ENCODE measurements at regions not wholly inside any gene's neighbourhood (a gene's known extent, or its start where the extent isn't known, plus 50 kb on each side); places are given as distances from the start of the nearest gene placed in this dataset.

- Histone ChIP-seq H3K27ac (ENCODE audit: extremely low read length, insufficient read depth, low read length) (no peak overlapping the region), H3K4me3 (replicated peaks in 1 of 3; ENCODE audit: insufficient read depth in 1 of 3, low read depth in 2 of 3, low read length in 3 of 3) (no peak overlapping the region), H3K79me2 (ENCODE audit: insufficient read depth, low read length) (no peaks in the 10 kb centered on the region), H3K4me1 (ENCODE audit: insufficient read depth, low read length) (no peaks in the 10 kb centered on the region), H4K20me1 (ENCODE audit: insufficient read depth, low read length) (no peaks in the 10 kb centered on the region), H3K9me3 (ENCODE audit: low read length) (no peaks in the 10 kb centered on the region), H3K4me2 (ENCODE audit: low read depth, low read length) (no peak overlapping the region), H2AFZ (ENCODE audit: low read length) (no peak overlapping the region), H3K27me3 (ENCODE audit: control insufficient read depth in 1 of 2, insufficient read depth in 2 of 2, low read length in 2 of 2) (peaks cover 0 to 18% of the 10 kb centered on the region in 2 experiments; a peak in 3 of 5 replicates), H3K9ac (ENCODE audit: insufficient read depth, low read depth, low read length) (no peak overlapping the region), H3K36me3 (replicated peaks in 1 of 2; ENCODE audit: control insufficient read depth in 1 of 2, insufficient read depth in 2 of 2, low read length in 2 of 2) (no peaks in the 10 kb centered on the region)
- DNase-seq (ENCODE audit: low spot score) (no peak), FAIRE-seq (no peak), ATAC-seq (no peak)
- WGBS (ENCODE audit: low lambda C conversion rate), result 4% methylated on average over 6 of the region's 6 CpGs
- POLR2A ChIA-PET, result no interaction called here
- in situ Hi-C loops (cut with HindIII; ENCODE audit: extremely low pct_ligation_motif_present, low pct_unique_long_range_greater_than_20kb) (no loop called here), intact Hi-C loops (cut with micrococcal nuclease; ENCODE audit: unreplicated experiment) (no loop called here)
- CTCF ChIA-PET (ENCODE audit: low intra/inter-chr PET ratio, low total read pairs), result no interaction called here
- BruUV-seq (replicated peaks), result no TSS peak
- TF ChIP-seq ZBTB10 (CRISPR knock-in tag; IDR thresholded peaks at IDR 0.05; ENCODE audit: borderline replicate concordance) (no peak), ZNF512B (CRISPR knock-in tag; IDR thresholded peaks at IDR 0.05; ENCODE audit: borderline replicate concordance) (no peak), HHEX (CRISPR knock-in tag; IDR thresholded peaks at IDR 0.05) (no peak), GLI4 (CRISPR knock-in tag; IDR thresholded peaks at IDR 0.05; ENCODE audit: borderline replicate concordance) (no peak), HMGXB3 (CRISPR knock-in tag; IDR thresholded peaks at IDR 0.05; ENCODE audit: borderline replicate concordance) (no peak), SSRP1 (CRISPR knock-in tag; IDR thresholded peaks at IDR 0.05) (no peak), ZMAT3 (CRISPR knock-in tag; conservative IDR thresholded peaks at IDR 0.05) (no peak), ZIK1 (CRISPR knock-in tag; IDR thresholded peaks at IDR 0.05; ENCODE audit: borderline replicate concordance, low read depth) (no peak), PRDM15 (CRISPR knock-in tag; IDR thresholded peaks at IDR 0.05) (no peak), SNAPC5 (CRISPR knock-in tag; IDR thresholded peaks at IDR 0.05; ENCODE audit: borderline replicate concordance) (no peak), ZKSCAN1 (IDR thresholded peaks at IDR 0.05; ENCODE audit: low read length) (no peak)
These were observed 171.8 kb upstream of the TUT7 start for GRCh38 chr9:86526021-86526420.

All from HepG2 (cell line).